ENCODE measurements at regions not wholly inside any gene's neighbourhood (a gene's known extent, or its start where the extent isn't known, plus 50 kb on each side); places are given as distances from the start of the nearest gene placed in this dataset.

DNA sequence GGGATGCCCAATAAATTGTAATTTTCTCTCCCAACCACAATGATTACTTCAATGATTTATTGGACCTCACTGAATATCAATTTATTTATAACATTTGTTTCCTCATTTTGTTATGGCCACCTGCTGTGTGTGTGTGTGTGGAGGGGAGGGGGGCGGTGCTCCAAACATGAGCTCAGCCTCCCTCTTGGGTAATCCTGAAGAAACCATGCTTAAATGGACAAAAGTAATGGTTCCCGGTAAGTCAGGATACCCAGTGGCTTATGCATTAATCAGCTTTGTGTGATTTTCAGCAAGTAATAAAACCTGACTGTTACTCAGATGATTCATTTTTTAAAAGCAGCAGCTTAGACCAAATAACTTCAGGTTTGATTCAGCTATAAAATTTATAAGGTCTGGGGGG lies 495.1 kb upstream of the MEX3C start:
- no peak overlapping the region for H3K27ac ChIP-seq (ENCODE audit: low read depth in 2 of 2, low read length in 1 of 2)
- DNase-seq, result no peak
- no peaks in the 10 kb centered on the region for H3K27me3 ChIP-seq (ENCODE audit: insufficient read depth)
- H3K9me2 ChIP-seq, result no peaks in the 10 kb centered on the region
- TF ChIP-seq, protein P1, sequence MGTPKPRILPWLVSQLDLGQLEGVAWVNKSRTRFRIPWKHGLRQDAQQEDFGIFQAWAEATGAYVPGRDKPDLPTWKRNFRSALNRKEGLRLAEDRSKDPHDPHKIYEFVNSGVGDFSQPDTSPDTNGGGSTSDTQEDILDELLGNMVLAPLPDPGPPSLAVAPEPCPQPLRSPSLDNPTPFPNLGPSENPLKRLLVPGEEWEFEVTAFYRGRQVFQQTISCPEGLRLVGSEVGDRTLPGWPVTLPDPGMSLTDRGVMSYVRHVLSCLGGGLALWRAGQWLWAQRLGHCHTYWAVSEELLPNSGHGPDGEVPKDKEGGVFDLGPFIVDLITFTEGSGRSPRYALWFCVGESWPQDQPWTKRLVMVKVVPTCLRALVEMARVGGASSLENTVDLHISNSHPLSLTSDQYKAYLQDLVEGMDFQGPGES (IDR thresholded peaks at IDR 0.05; ENCODE audit: low read depth, low read length), result no peak
- TF ChIP-seq FOSL2 (IDR thresholded peaks at IDR 0.05; ENCODE audit: borderline replicate concordance, low read depth), result no peak
- TF ChIP-seq CHD2 (IDR thresholded peaks at IDR 0.05; ENCODE audit: low read length, partially characterized antibody), result no peak
- TF ChIP-seq TCF12 (IDR thresholded peaks at IDR 0.05), result no peak
- TF ChIP-seq, protein P2, sequence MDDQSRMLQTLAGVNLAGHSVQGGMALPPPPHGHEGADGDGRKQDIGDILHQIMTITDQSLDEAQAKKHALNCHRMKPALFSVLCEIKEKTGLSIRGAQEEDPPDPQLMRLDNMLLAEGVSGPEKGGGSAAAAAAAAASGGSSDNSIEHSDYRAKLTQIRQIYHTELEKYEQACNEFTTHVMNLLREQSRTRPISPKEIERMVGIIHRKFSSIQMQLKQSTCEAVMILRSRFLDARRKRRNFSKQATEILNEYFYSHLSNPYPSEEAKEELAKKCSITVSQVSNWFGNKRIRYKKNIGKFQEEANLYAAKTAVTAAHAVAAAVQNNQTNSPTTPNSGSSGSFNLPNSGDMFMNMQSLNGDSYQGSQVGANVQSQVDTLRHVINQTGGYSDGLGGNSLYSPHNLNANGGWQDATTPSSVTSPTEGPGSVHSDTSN (IDR thresholded peaks at IDR 0.05), result no peak
- no peak for TF ChIP-seq FOXM1 (IDR thresholded peaks at IDR 0.05; ENCODE audit: low read depth)
- no peak for TF ChIP-seq RXRA (IDR thresholded peaks at IDR 0.05; ENCODE audit: borderline replicate concordance, low read depth)
- TF ChIP-seq MEF2A (IDR thresholded peaks at IDR 0.05; ENCODE audit: borderline replicate concordance, low read depth), result no peak
- TF ChIP-seq, protein P3, sequence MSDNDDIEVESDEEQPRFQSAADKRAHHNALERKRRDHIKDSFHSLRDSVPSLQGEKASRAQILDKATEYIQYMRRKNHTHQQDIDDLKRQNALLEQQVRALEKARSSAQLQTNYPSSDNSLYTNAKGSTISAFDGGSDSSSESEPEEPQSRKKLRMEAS (IDR thresholded peaks at IDR 0.05; ENCODE audit: low read depth), result no peak
- TF ChIP-seq, protein P4, sequence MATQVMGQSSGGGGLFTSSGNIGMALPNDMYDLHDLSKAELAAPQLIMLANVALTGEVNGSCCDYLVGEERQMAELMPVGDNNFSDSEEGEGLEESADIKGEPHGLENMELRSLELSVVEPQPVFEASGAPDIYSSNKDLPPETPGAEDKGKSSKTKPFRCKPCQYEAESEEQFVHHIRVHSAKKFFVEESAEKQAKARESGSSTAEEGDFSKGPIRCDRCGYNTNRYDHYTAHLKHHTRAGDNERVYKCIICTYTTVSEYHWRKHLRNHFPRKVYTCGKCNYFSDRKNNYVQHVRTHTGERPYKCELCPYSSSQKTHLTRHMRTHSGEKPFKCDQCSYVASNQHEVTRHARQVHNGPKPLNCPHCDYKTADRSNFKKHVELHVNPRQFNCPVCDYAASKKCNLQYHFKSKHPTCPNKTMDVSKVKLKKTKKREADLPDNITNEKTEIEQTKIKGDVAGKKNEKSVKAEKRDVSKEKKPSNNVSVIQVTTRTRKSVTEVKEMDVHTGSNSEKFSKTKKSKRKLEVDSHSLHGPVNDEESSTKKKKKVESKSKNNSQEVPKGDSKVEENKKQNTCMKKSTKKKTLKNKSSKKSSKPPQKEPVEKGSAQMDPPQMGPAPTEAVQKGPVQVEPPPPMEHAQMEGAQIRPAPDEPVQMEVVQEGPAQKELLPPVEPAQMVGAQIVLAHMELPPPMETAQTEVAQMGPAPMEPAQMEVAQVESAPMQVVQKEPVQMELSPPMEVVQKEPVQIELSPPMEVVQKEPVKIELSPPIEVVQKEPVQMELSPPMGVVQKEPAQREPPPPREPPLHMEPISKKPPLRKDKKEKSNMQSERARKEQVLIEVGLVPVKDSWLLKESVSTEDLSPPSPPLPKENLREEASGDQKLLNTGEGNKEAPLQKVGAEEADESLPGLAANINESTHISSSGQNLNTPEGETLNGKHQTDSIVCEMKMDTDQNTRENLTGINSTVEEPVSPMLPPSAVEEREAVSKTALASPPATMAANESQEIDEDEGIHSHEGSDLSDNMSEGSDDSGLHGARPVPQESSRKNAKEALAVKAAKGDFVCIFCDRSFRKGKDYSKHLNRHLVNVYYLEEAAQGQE (IDR thresholded peaks at IDR 0.05; ENCODE audit: low read depth, low read length), result no peak
- no peak for TF ChIP-seq NFIC (IDR thresholded peaks at IDR 0.05; ENCODE audit: borderline replicate concordance)
- no peak for TF ChIP-seq TAF1 (IDR thresholded peaks at IDR 0.05; ENCODE audit: borderline replicate concordance, low read depth, low read length)
- TF ChIP-seq NRF1 (IDR thresholded peaks at IDR 0.05; ENCODE audit: low read depth, low read length), result no peak
- TF ChIP-seq EP300 (IDR thresholded peaks at IDR 0.05; ENCODE audit: borderline replicate concordance in 1 of 2, low read depth in 1 of 2, low read length in 1 of 2), result no peak
- no peak for TF ChIP-seq FOXJ3 (CRISPR knock-in tag; IDR thresholded peaks at IDR 0.05)
- no peak for TF ChIP-seq SMC3 (IDR thresholded peaks at IDR 0.05; ENCODE audit: low read depth, low read length)
- TF ChIP-seq, protein P5, sequence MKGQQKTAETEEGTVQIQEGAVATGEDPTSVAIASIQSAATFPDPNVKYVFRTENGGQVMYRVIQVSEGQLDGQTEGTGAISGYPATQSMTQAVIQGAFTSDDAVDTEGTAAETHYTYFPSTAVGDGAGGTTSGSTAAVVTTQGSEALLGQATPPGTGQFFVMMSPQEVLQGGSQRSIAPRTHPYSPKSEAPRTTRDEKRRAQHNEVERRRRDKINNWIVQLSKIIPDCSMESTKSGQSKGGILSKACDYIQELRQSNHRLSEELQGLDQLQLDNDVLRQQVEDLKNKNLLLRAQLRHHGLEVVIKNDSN (IDR thresholded peaks at IDR 0.05; ENCODE audit: borderline replicate concordance, low read depth), result no peak
- no peak for TF ChIP-seq YY1 (IDR thresholded peaks at IDR 0.05; ENCODE audit: low read depth)
- TF ChIP-seq RAD21 (IDR thresholded peaks at IDR 0.05; ENCODE audit: low read length), result no peak
- no peaks in the 10 kb centered on the region for H3K36me3 ChIP-seq (replicated peaks in 1 of 2; ENCODE audit: control insufficient read depth in 1 of 2, insufficient read depth in 2 of 2, low read length in 1 of 2)
- H3K4me1 ChIP-seq (ENCODE audit: control insufficient read depth in 1 of 2, insufficient read depth in 2 of 2, low read depth in 1 of 2, low read length in 1 of 2), result no peaks in the 10 kb centered on the region
- 39% methylated on average over 2 of the region's 2 CpGs for WGBS (ENCODE audit: low lambda C conversion rate)
- H3K79me2 ChIP-seq (ENCODE audit: insufficient read depth), result no peaks in the 10 kb centered on the region
- H3F3A ChIP-seq (replicated peaks; ENCODE audit: insufficient read depth), result no peaks in the 10 kb centered on the region
- ChIA-PET POLR2A (no interaction called here), CTCF (no interaction called here)
- no peaks in the 10 kb centered on the region for H3K9me3 ChIP-seq
- no peaks in the 10 kb centered on the region for H4K20me1 ChIP-seq (ENCODE audit: insufficient read depth)
- H3K4me2 ChIP-seq, result no peak overlapping the region
- H3K9ac ChIP-seq, result no peak overlapping the region
- no peak overlapping the region for H2AFZ ChIP-seq (ENCODE audit: low read depth)
- H3K4me3 ChIP-seq (ENCODE audit: low read depth in 2 of 2, low read length in 1 of 2), result no peak overlapping the region

All from SK-N-SH (cell line).